Suprapubic skin (tissue), 4 donors: ENCODE measurements at regions not wholly inside any gene's neighbourhood (a gene's known extent, or its start where the extent isn't known, plus 50 kb on each side); places are given as distances from the start of the nearest gene placed in this dataset.

ENCODE experiments used
- POLR2A ChIP-seq, 2 donors: fragments of 450-650 bp; IDR thresholded peaks; one replicate each; pipeline ENCODE4 v1.6.1; 2017; ENCODE audit warnings: antibody characterized with exemption in 2 of 2, mild to moderate bottlenecking in 2 of 2, moderate library complexity in 2 of 2
- POLR2AphosphoS5 ChIP-seq, 3 donors: sonication (generic); formaldehyde crosslinking; IDR thresholded peaks; one replicate each; pipeline ENCODE4 v1.6.1; 2017; ENCODE audit warnings: antibody characterized with exemption in 3 of 3
- TF ChIP-seq, protein P1 (sequence below), 2 donors: fragments of 200-600 bp in 1 of 2; fragments of 450-650 bp in 1 of 2; sonication (generic) in 1 of 2; IDR thresholded peaks; one replicate each; pipeline ENCODE4 v1.5.1; 2016 to 2019; ENCODE audit warnings: antibody characterized with exemption in 2 of 2, mild to moderate bottlenecking in 1 of 2, moderate library complexity in 1 of 2

DNA sequence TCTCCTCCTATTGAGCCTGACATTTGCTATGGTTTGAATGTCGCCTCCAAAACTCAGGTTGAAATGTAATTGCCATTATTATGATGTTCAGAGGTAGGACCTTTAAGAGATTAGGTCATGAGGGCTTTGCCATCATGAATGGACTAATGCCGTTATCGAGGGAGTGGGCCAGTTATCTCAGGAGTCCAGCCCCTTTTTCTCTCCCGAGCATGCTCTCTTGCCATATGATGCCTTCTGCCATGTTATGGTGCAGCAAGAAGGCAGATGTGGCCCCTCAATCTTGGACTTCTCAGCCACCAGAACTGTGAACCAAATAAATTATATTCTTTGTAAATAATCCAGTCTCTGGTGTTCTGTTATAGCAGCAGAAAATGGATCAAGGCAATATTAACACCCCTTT, 323.5 kb downstream of the RRAGC start:
- TF ChIP-seq, protein P1, sequence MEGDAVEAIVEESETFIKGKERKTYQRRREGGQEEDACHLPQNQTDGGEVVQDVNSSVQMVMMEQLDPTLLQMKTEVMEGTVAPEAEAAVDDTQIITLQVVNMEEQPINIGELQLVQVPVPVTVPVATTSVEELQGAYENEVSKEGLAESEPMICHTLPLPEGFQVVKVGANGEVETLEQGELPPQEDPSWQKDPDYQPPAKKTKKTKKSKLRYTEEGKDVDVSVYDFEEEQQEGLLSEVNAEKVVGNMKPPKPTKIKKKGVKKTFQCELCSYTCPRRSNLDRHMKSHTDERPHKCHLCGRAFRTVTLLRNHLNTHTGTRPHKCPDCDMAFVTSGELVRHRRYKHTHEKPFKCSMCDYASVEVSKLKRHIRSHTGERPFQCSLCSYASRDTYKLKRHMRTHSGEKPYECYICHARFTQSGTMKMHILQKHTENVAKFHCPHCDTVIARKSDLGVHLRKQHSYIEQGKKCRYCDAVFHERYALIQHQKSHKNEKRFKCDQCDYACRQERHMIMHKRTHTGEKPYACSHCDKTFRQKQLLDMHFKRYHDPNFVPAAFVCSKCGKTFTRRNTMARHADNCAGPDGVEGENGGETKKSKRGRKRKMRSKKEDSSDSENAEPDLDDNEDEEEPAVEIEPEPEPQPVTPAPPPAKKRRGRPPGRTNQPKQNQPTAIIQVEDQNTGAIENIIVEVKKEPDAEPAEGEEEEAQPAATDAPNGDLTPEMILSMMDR (IDR thresholded peaks at IDR 0.05): no peak
- TF ChIP-seq POLR2AphosphoS5 (IDR thresholded peaks at IDR 0.05): no peak
- no peak for TF ChIP-seq POLR2A (IDR thresholded peaks at IDR 0.05)
